ENCODE measurements at regions not wholly inside any gene's neighbourhood (a gene's known extent, or its start where the extent isn't known, plus 50 kb on each side); places are given as distances from the start of the nearest gene placed in this dataset.

DNA sequence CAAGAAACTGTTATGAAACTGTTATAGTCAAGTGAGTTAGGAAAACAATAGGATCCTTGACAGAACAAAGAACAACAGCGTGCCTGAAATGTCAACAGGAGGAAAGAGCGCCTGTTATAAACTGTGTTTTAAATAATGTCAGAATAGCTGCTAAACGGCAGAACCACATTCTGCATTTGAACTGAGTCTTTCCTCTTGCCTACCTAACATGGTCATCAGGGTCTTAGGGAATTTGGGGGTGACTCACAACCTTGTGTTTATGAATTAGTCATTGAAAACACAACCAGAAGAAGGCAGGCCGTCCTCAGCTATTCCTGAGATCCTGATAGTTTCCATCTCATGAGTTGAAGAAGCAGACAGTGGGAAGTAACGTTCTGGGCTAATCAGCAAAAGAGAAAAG, 222.0 kb upstream of the FN1 start:
- H3K27ac ChIP-seq, result no peak overlapping the region
- H3K27me3 ChIP-seq, result no peaks in the 10 kb centered on the region
- no peak for TF ChIP-seq POLR2AphosphoS5 (IDR thresholded peaks at IDR 0.05)
- TF ChIP-seq CTCF (IDR thresholded peaks at IDR 0.05), result no peak
- no peak for TF ChIP-seq POLR2A (IDR thresholded peaks at IDR 0.05)
- H3K4me3 ChIP-seq, result no peak overlapping the region
- no peaks in the 10 kb centered on the region for H3K36me3 ChIP-seq
- intact Hi-C loops (cut with DNase I; ENCODE audit: low total_unique reads), result no loop called here
- no peaks in the 10 kb centered on the region for H3K4me1 ChIP-seq
- H3K9me3 ChIP-seq, result no peaks in the 10 kb centered on the region
- no peak for DNase-seq (ENCODE audit: low spot score in 2 of 2)

GRCh38 chr2:215654148-215654819, 218.4 kb upstream of the FN1 start:
- no peaks in the 10 kb centered on the region for H3K4me1 ChIP-seq
- H3K9me3 ChIP-seq, result no peaks in the 10 kb centered on the region
- no peaks in the 10 kb centered on the region for H3K27me3 ChIP-seq
- H3K4me3 ChIP-seq, result no peak overlapping the region
- no peak for DNase-seq (ENCODE audit: low spot score in 2 of 2)
- H3K27ac ChIP-seq, result no peak overlapping the region
- H3K36me3 ChIP-seq, result no peaks in the 10 kb centered on the region
- intact Hi-C loops (cut with DNase I; ENCODE audit: low total_unique reads), result no loop called here
- TF ChIP-seq POLR2AphosphoS5 (IDR thresholded peaks at IDR 0.05) (no peak), POLR2A (IDR thresholded peaks at IDR 0.05) (no peak), CTCF (IDR thresholded peaks at IDR 0.05) (no peak)

GRCh38 chr2:215653344-215654030, 217.6 kb upstream of the FN1 start:
- Histone ChIP-seq H3K36me3 (no peaks in the 10 kb centered on the region), H3K4me1 (no peaks in the 10 kb centered on the region), H3K9me3 (no peaks in the 10 kb centered on the region), H3K27ac (no peak overlapping the region), H3K4me3 (no peak overlapping the region), H3K27me3 (no peaks in the 10 kb centered on the region)
- DNase-seq (ENCODE audit: low spot score in 2 of 2), result no peak
- intact Hi-C loops (cut with DNase I; ENCODE audit: low total_unique reads), result no loop called here
- no peak for TF ChIP-seq CTCF (IDR thresholded peaks at IDR 0.05)
- TF ChIP-seq POLR2A (IDR thresholded peaks at IDR 0.05), result no peak

DNA sequence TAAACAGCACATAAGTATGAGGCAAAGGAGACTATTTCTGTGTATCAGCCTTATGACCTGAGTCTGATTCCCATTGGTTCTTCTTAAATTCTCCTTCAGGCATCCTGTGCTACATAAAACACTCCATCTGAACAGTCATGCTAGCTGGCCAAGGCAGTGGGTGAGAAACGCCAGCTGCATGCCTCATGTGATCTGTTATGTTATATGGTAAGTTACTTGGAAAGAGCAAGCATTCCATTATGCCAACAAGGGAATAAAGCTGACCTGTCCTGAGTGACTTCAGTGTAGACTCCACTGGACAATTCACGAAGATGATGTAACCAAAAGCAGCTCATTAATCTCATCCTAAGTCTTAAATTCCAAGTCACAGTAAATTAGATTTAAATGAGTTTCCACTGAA, 216.5 kb upstream of the FN1 start:
- no peaks in the 10 kb centered on the region for H3K9me3 ChIP-seq
- no peak overlapping the region for H3K4me3 ChIP-seq
- TF ChIP-seq CTCF (IDR thresholded peaks at IDR 0.05) (no peak), POLR2AphosphoS5 (IDR thresholded peaks at IDR 0.05) (no peak), POLR2A (IDR thresholded peaks at IDR 0.05) (no peak)
- H3K4me1 ChIP-seq, result no peaks in the 10 kb centered on the region
- H3K36me3 ChIP-seq, result no peaks in the 10 kb centered on the region
- no peak overlapping the region for H3K27ac ChIP-seq
- DNase-seq (ENCODE audit: low spot score in 2 of 2), result no peak
- intact Hi-C loops (cut with DNase I; ENCODE audit: low total_unique reads), result no loop called here
- no peaks in the 10 kb centered on the region for H3K27me3 ChIP-seq

GRCh38 chr2:215651412-215651811, 215.5 kb upstream of the FN1 start:
- DNase-seq (ENCODE audit: low spot score in 2 of 2), result no peak
- Histone ChIP-seq H3K27ac (no peak overlapping the region), H3K4me1 (no peaks in the 10 kb centered on the region), H3K9me3 (no peaks in the 10 kb centered on the region), H3K27me3 (no peaks in the 10 kb centered on the region), H3K4me3 (no peak overlapping the region), H3K36me3 (no peaks in the 10 kb centered on the region)
- intact Hi-C loops (cut with DNase I; ENCODE audit: low total_unique reads), result no loop called here
- TF ChIP-seq POLR2AphosphoS5 (IDR thresholded peaks at IDR 0.05) (no peak), CTCF (IDR thresholded peaks at IDR 0.05) (no peak), POLR2A (IDR thresholded peaks at IDR 0.05) (no peak)
